ENCODE measurements at regions not wholly inside any gene's neighbourhood (a gene's known extent, or its start where the extent isn't known, plus 50 kb on each side); places are given as distances from the start of the nearest gene placed in this dataset.

GRCh38 chr7:8921807-8922206 is 488.4 kb downstream of the NXPH1 start:
- TF ChIP-seq CTCF (IDR thresholded peaks at IDR 0.05; ENCODE audit: low read length) (no peak), EZH2 (IDR thresholded peaks at IDR 0.05; ENCODE audit: borderline replicate concordance, low read length) (no peak)

All from OCI-LY1 (cell line).